Type B pancreatic cell (in vitro differentiated cells): ENCODE measurements at regions not wholly inside any gene's neighbourhood (a gene's known extent, or its start where the extent isn't known, plus 50 kb on each side); places are given as distances from the start of the nearest gene placed in this dataset.

Source experiments
- DNase-seq: peaks from one replicate; pipeline ENCODE4 v3.0.0; 2021; ENCODE audit warnings: mixed read lengths; ENCODE audit not compliant: unreplicated experiment; ENCODE audit errors: extremely low spot score
- H3K27ac Mint-ChIP-seq: 2 replicates; pipeline ENCODE4 v1.8.0; 2021; ENCODE audit warnings: mild to moderate bottlenecking, mixed read lengths
- H3K27me3 Mint-ChIP-seq: 2 replicates; pipeline ENCODE4 v1.8.0; 2021; ENCODE audit warnings: mixed read lengths
- H3K36me3 Mint-ChIP-seq: 2 replicates; pipeline ENCODE4 v1.8.0; 2021; ENCODE audit warnings: mixed read lengths
- H3K4me1 Mint-ChIP-seq: one replicate; pipeline ENCODE4 v1.8.0; 2021; ENCODE audit warnings: mixed read lengths; ENCODE audit not compliant: unreplicated experiment
- H3K4me3 Mint-ChIP-seq: 2 replicates; pipeline ENCODE4 v1.8.0; 2021; ENCODE audit warnings: mild to moderate bottlenecking, mixed read lengths
- H3K9me3 Mint-ChIP-seq: 2 replicates; pipeline ENCODE4 v1.8.0; 2021; ENCODE audit warnings: mixed read lengths
- TF ChIP-seq, protein P1 (sequence below): fragments of 200-600 bp; sonication (generic); conservative IDR thresholded peaks from 2 replicates; pipeline ENCODE4 v1.5.0; 2021; ENCODE audit warnings: antibody characterized with exemption, mild to moderate bottlenecking

DNA sequence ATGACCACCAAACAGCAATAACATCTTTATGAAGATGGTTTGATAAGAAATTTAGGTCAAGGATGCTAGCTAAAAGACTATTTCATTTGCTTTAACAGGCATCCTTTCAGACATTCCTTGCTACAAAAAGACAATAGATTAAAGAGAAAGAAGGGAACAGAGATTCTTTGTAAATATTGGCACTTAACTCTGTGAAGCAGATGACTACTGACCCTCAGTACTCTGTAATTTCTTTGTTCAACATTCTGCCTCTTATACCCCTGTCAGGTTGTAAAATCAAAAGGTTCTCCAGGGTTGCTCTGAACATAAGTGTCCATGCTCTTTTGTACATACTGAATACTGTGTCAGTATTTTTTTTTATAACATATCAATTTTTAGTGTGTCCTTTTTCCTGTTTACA, 610.6 kb upstream of the GRAMD2B start:
- TF ChIP-seq, protein P1, sequence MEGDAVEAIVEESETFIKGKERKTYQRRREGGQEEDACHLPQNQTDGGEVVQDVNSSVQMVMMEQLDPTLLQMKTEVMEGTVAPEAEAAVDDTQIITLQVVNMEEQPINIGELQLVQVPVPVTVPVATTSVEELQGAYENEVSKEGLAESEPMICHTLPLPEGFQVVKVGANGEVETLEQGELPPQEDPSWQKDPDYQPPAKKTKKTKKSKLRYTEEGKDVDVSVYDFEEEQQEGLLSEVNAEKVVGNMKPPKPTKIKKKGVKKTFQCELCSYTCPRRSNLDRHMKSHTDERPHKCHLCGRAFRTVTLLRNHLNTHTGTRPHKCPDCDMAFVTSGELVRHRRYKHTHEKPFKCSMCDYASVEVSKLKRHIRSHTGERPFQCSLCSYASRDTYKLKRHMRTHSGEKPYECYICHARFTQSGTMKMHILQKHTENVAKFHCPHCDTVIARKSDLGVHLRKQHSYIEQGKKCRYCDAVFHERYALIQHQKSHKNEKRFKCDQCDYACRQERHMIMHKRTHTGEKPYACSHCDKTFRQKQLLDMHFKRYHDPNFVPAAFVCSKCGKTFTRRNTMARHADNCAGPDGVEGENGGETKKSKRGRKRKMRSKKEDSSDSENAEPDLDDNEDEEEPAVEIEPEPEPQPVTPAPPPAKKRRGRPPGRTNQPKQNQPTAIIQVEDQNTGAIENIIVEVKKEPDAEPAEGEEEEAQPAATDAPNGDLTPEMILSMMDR = no peak
- no peaks in the 10 kb centered on the region for H3K4me1 Mint-ChIP-seq
- no peaks in the 10 kb centered on the region for H3K27me3 Mint-ChIP-seq
- no peak for DNase-seq
- no peak overlapping the region for H3K27ac Mint-ChIP-seq
- H3K9me3 Mint-ChIP-seq = no peaks in the 10 kb centered on the region
- H3K4me3 Mint-ChIP-seq = no peak overlapping the region
- H3K36me3 Mint-ChIP-seq = no peaks in the 10 kb centered on the region

DNA sequence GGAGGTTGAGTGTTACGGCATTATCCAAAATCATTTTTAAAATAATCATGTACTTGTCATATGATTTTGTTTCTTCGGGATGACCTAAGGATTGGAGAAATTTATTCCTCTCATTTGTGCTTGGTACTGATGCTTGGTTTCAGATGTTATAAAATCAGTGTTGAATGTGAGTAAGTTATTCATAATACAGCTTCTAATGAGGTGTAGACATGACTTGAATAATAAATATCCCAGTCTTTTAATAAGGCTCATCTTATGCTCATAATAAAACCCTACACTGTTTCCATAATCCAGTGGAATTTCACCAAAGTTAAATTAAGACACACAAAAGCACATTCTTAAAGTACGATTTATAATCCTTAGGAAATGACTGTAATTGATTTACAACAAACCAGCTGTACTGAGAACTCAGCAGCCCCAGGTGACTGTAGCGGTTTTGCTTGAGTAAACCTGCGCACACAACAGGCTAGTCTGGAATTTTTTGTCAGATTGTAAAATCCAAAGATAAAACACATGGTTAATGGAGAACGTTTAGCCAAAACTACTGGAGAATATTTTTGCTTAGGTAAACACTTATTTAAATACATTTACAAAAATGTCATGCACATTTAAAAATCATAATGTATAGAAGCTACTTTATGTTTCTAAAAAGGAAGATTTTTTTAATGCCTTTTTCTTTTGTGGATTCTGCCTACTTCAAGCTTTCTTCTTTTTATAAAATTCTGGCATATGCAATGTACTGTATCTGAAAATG, 609.8 kb upstream of the GRAMD2B start:
- H3K36me3 Mint-ChIP-seq = no peaks in the 10 kb centered on the region
- no peak overlapping the region for H3K27ac Mint-ChIP-seq
- H3K9me3 Mint-ChIP-seq = no peaks in the 10 kb centered on the region
- no peaks in the 10 kb centered on the region for H3K27me3 Mint-ChIP-seq
- H3K4me1 Mint-ChIP-seq = no peaks in the 10 kb centered on the region
- DNase-seq = no peak
- TF ChIP-seq, protein P1 = no peak
- no peak overlapping the region for H3K4me3 Mint-ChIP-seq

DNA sequence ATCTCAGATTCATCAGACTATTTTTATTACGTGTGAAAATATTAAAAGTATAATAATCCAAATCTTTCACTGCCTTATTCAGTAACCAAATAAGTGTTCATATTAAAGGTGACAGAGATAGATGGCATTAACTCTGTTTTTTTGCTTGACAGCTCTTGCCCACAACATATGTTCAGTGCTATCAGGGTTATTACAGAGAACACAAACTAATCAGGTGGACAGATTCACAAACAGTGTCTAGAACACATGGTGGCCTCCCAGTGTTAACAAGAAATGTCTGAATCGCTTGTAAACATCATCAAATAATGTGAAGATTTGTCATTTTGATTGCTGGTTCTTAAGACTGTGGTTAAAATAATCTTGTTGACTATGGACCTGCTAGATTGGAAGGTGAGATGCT, 609.1 kb upstream of the GRAMD2B start:
- DNase-seq = no peak
- TF ChIP-seq, protein P1 = no peak
- H3K27me3 Mint-ChIP-seq = no peaks in the 10 kb centered on the region
- H3K36me3 Mint-ChIP-seq = no peaks in the 10 kb centered on the region
- no peaks in the 10 kb centered on the region for H3K9me3 Mint-ChIP-seq
- H3K4me3 Mint-ChIP-seq = no peak overlapping the region
- H3K27ac Mint-ChIP-seq = no peak overlapping the region
- H3K4me1 Mint-ChIP-seq = no peaks in the 10 kb centered on the region

DNA sequence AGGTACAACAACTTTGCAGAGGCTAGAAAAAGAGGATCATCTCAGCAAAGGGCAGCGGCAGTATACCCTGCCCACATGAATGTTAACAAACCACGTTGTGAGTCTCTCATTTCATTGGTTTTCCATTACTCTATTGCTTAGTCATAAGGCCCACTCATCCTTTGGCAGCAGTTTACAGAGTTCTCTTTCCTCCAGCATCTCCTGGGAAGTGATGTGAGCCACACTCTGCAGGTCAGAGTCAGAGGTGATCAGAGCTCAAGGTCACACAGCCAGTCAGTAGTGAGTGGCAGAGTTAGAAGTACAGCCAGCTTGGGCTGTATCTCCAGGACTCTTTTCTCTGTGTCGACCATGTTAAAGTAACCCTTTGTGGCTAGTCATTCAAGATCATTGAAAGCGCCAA, 599.6 kb upstream of the GRAMD2B start:
- peaks cover 13% of the 10 kb centered on the region for H3K9me3 Mint-ChIP-seq
- H3K27me3 Mint-ChIP-seq = peaks cover 7% of the 10 kb centered on the region
- no peak overlapping the region for H3K27ac Mint-ChIP-seq
- TF ChIP-seq, protein P1 = no peak
- no peak overlapping the region for H3K4me3 Mint-ChIP-seq
- no peak for DNase-seq
- no peaks in the 10 kb centered on the region for H3K4me1 Mint-ChIP-seq
- H3K36me3 Mint-ChIP-seq = no peaks in the 10 kb centered on the region

DNA sequence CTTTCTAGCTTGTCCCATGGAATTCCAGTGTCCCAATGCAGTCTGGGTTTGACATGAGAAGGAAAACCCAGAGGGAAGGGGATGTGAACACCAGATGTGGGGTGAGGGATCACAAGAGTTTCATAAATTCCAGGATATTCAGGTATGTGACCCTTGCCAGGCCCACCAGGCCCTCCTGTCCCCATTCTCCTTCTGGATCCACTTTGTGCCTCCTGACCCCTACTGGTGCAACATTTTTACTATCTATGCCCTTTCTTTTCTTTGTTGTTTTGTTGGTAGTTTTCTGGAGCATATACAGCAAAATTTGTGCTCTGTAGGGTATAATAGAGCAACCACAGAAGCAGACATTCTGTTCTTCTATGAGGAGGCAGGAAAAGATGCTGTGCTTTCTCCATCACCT, 597.0 kb upstream of the GRAMD2B start:
- H3K4me1 Mint-ChIP-seq = no peaks in the 10 kb centered on the region
- peaks cover 16% of the 10 kb centered on the region for H3K9me3 Mint-ChIP-seq
- H3K4me3 Mint-ChIP-seq = no peak overlapping the region
- DNase-seq = no peak
- H3K27ac Mint-ChIP-seq = no peak overlapping the region
- peaks cover 11% of the 10 kb centered on the region for H3K27me3 Mint-ChIP-seq
- TF ChIP-seq, protein P1 = no peak
- H3K36me3 Mint-ChIP-seq = no peaks in the 10 kb centered on the region
